Neuronal stem cell (in vitro differentiated cells): ENCODE measurements at regions not wholly inside any gene's neighbourhood (a gene's known extent, or its start where the extent isn't known, plus 50 kb on each side); places are given as distances from the start of the nearest gene placed in this dataset.

Experiments used
- DNase-seq: peaks from one replicate; pipeline ENCODE4 v3.0.0-alpha.2; 2013; ENCODE audit warnings: low spot score
- H2AFZ ChIP-seq: one replicate; pipeline ENCODE4 v1.6.1; 2013; ENCODE audit warnings: mild to moderate bottlenecking, low read length, inconsistent platforms
- H2AK5ac ChIP-seq: 2 replicates; pipeline ENCODE4 v1.6.1; 2013; ENCODE audit warnings: low read depth, mild to moderate bottlenecking, inconsistent platforms, low read length, moderate library complexity, mixed read lengths
- H2BK120ac ChIP-seq: 2 replicates; pipeline ENCODE4 v1.6.1; 2013; ENCODE audit warnings: low read depth, mild to moderate bottlenecking, inconsistent platforms, low read length, moderate library complexity, mixed read lengths
- H2BK12ac ChIP-seq: one replicate; pipeline ENCODE4 v1.6.1; 2013; ENCODE audit warnings: low read length, inconsistent platforms
- H2BK15ac ChIP-seq: 2 replicates; pipeline ENCODE4 v1.6.1; 2013; ENCODE audit warnings: mild to moderate bottlenecking, low read length, inconsistent platforms, mixed read lengths
- H2BK5ac ChIP-seq: one replicate; pipeline ENCODE4 v1.6.1; 2013; ENCODE audit warnings: inconsistent platforms, mild to moderate bottlenecking, low read length, moderate library complexity
- H3K14ac ChIP-seq: one replicate; pipeline ENCODE4 v1.6.1; 2013; ENCODE audit warnings: low read length, inconsistent platforms
- H3K18ac ChIP-seq: 2 replicates; pipeline ENCODE4 v1.6.1; 2013; ENCODE audit warnings: low read length, inconsistent platforms
- H3K23ac ChIP-seq: 2 replicates; pipeline ENCODE4 v1.6.1; 2013; ENCODE audit warnings: low read depth, mild to moderate bottlenecking, mixed read lengths, low read length, inconsistent platforms; ENCODE audit not compliant: poor library complexity
- H3K27ac ChIP-seq: replicated peaks from 3 replicates; pipeline ENCODE4 v1.5.1; 2013; ENCODE audit warnings: low read length, inconsistent platforms
- H3K27me3 ChIP-seq, 3 experiments: 2 replicates each; pipeline ENCODE4 v1.6.1; 2013; ENCODE audit warnings: low read length in 3 of 3, mild to moderate bottlenecking in 2 of 3, inconsistent platforms in 1 of 3, low read depth in 1 of 3, mixed read lengths in 1 of 3, moderate library complexity in 1 of 3; ENCODE audit not compliant: control insufficient read depth in 3 of 3, insufficient read depth in 3 of 3
- H3K36me3 ChIP-seq, 2 donors: replicated peaks in 1 of 2; 2 replicates each; pipeline ENCODE4 v1.6.1; 2013; ENCODE audit warnings: low read length in 2 of 2; ENCODE audit not compliant: control insufficient read depth in 2 of 2, insufficient read depth in 2 of 2
- H3K4ac ChIP-seq: 2 replicates; pipeline ENCODE4 v1.6.1; 2013; ENCODE audit warnings: inconsistent platforms, mild to moderate bottlenecking, low read length, moderate library complexity
- H3K4me1 ChIP-seq, 2 donors: 1 replicate in 1 of 2; 2 replicates in 1 of 2; pipeline ENCODE4 v1.6.1; 2013; ENCODE audit warnings: low read length in 2 of 2, low read depth in 1 of 2; ENCODE audit not compliant: control insufficient read depth in 2 of 2, insufficient read depth in 1 of 2
- H3K4me2 ChIP-seq: one replicate; pipeline ENCODE4 v1.6.1; 2013; ENCODE audit warnings: mild to moderate bottlenecking, low read length, inconsistent platforms; ENCODE audit not compliant: insufficient read depth, poor library complexity, severe bottlenecking
- H3K4me3 ChIP-seq, 2 donors: 2 replicates each; pipeline ENCODE4 v1.5.1; 2013; ENCODE audit warnings: low read length in 2 of 2, mild to moderate bottlenecking in 2 of 2, inconsistent platforms in 1 of 2, moderate library complexity in 1 of 2
- H3K79me1 ChIP-seq: one replicate; pipeline ENCODE4 v1.6.1; 2013; ENCODE audit warnings: low read depth, mild to moderate bottlenecking, inconsistent platforms, low read length, moderate library complexity
- H3K9ac ChIP-seq: one replicate; pipeline ENCODE4 v1.6.1; 2013; ENCODE audit warnings: mild to moderate bottlenecking, low read depth, low read length, inconsistent platforms; ENCODE audit not compliant: poor library complexity
- H3K9me3 ChIP-seq, 2 donors: replicated peaks in 1 of 2; 2 replicates each; pipeline versions ENCODE3 to v1.6.1; 2013; ENCODE audit warnings: low read length in 2 of 2, mild to moderate bottlenecking in 2 of 2, inconsistent platforms in 1 of 2, low read depth in 1 of 2, mixed read lengths in 1 of 2, moderate library complexity in 1 of 2; ENCODE audit not compliant: control insufficient read depth in 2 of 2, insufficient read depth in 1 of 2
- H4K8ac ChIP-seq: one replicate; pipeline ENCODE4 v1.6.1; 2013; ENCODE audit warnings: low read depth, mild to moderate bottlenecking, inconsistent platforms, low read length, moderate library complexity
- H4K91ac ChIP-seq: one replicate; pipeline ENCODE4 v1.6.1; 2013; ENCODE audit warnings: low read length, low read depth, mild to moderate bottlenecking, inconsistent platforms; ENCODE audit not compliant: poor library complexity
- WGBS, 2 donors: extraction: QIAGEN DNeasy Blood & Tissue Kit; methylation state at CpG; one replicate each; pipeline ENCODE4 v1.1.7; 2013; ENCODE audit warnings: missing lambda C conversion rate in 2 of 2, mixed read lengths in 1 of 2; ENCODE audit not compliant: insufficient read length in 2 of 2, insufficient replicate concordance in 1 of 2; ENCODE audit errors: extremely low coverage in 2 of 2; 5-methylcytosine and 5-hydroxymethylcytosine counted together

GRCh38 chr21:45338311-45339017 lies 50.8 kb upstream of the POFUT2 start:
- no peaks in the 10 kb centered on the region for H3K36me3 ChIP-seq
- WGBS, 2 donors = no CpG with 5 or more reads among the region's 13 CpGs
- no peak overlapping the region for H3K4me2 ChIP-seq
- H3K9ac ChIP-seq = no peak overlapping the region
- H3K14ac ChIP-seq = no peak overlapping the region
- H3K18ac ChIP-seq = no peak overlapping the region
- H2BK5ac ChIP-seq = no peak overlapping the region
- H3K4me3 ChIP-seq = no peak overlapping the region
- no peak overlapping the region for H2AFZ ChIP-seq
- H2BK12ac ChIP-seq = no peak overlapping the region
- peaks cover 2% of the 10 kb centered on the region for H3K79me1 ChIP-seq
- H4K91ac ChIP-seq = no peak overlapping the region
- H3K27me3 ChIP-seq = peaks cover 0 to 19% (median 0%) of the 10 kb centered on the region in 3 experiments
- no peak for DNase-seq
- H2AK5ac ChIP-seq = no peak overlapping the region
- H2BK15ac ChIP-seq = no peak overlapping the region
- no peak overlapping the region for H4K8ac ChIP-seq
- peaks cover 10 to 13% of the 10 kb centered on the region in 2 donors for H3K4me1 ChIP-seq
- H3K27ac ChIP-seq = no peak overlapping the region
- H3K4ac ChIP-seq = no peak overlapping the region
- H2BK120ac ChIP-seq = no peak overlapping the region
- H3K23ac ChIP-seq = no peak overlapping the region
- no peaks in the 10 kb centered on the region for H3K9me3 ChIP-seq

GRCh38 chr21:45339421-45340402 lies 52.0 kb upstream of the POFUT2 start:
- Histone ChIP-seq H3K14ac (no peak overlapping the region), H3K4ac (no peak overlapping the region), H3K79me1 (peaks cover 2% of the 10 kb centered on the region), H3K27ac (no peak overlapping the region), H2AFZ (no peak overlapping the region), H2BK12ac (no peak overlapping the region), H4K91ac (no peak overlapping the region), H3K4me2 (no peak overlapping the region), H3K9me3 (peaks cover 0 to under 1% of the 10 kb centered on the region in 2 donors), H2BK15ac (no peak overlapping the region), H4K8ac (no peak overlapping the region), H3K9ac (no peak overlapping the region), H3K36me3 (no peaks in the 10 kb centered on the region), H2BK120ac (no peak overlapping the region), H3K4me3 (no peak overlapping the region), H3K18ac (no peak overlapping the region), H2AK5ac (no peak overlapping the region), H3K23ac (no peak overlapping the region), H2BK5ac (no peak overlapping the region), H3K4me1 (peaks cover under 1 to 9% of the 10 kb centered on the region in 2 donors), H3K27me3 (peaks cover 0 to 12% (median 0%) of the 10 kb centered on the region in 3 experiments)
- WGBS, 2 donors = no CpG with 5 or more reads among the region's 19 CpGs
- no peak for DNase-seq

GRCh38 chr21:45340515-45340914 lies 52.8 kb upstream of the POFUT2 start:
- no peak overlapping the region for H3K4me2 ChIP-seq
- peaks cover 0 to 3% of the 10 kb centered on the region in 2 donors for H3K9me3 ChIP-seq
- no peak overlapping the region for H3K18ac ChIP-seq
- no peak overlapping the region for H4K8ac ChIP-seq
- peaks cover 0 to 12% (median 0%) of the 10 kb centered on the region in 3 experiments for H3K27me3 ChIP-seq
- no peak overlapping the region for H3K9ac ChIP-seq
- H3K4me3 ChIP-seq = no peak overlapping the region
- DNase-seq = no peak
- no peak overlapping the region for H2BK12ac ChIP-seq
- no CpG with 5 or more reads among the region's 8 CpGs for WGBS, 2 donors
- peaks cover 2% of the 10 kb centered on the region for H3K79me1 ChIP-seq
- no peak overlapping the region for H4K91ac ChIP-seq
- H2AFZ ChIP-seq = no peak overlapping the region
- no peak overlapping the region for H2BK5ac ChIP-seq
- no peak overlapping the region for H2BK15ac ChIP-seq
- H3K27ac ChIP-seq = no peak overlapping the region
- H2AK5ac ChIP-seq = no peak overlapping the region
- no peak overlapping the region for H3K23ac ChIP-seq
- peaks cover 0 to 9% of the 10 kb centered on the region in 2 donors for H3K4me1 ChIP-seq
- H2BK120ac ChIP-seq = no peak overlapping the region
- no peak overlapping the region for H3K14ac ChIP-seq
- H3K36me3 ChIP-seq = no peaks in the 10 kb centered on the region
- H3K4ac ChIP-seq = no peak overlapping the region

GRCh38 chr21:45341261-45341660 lies 53.6 kb upstream of the POFUT2 start:
- H3K9ac ChIP-seq = no peak overlapping the region
- H2AK5ac ChIP-seq = no peak overlapping the region
- no peak overlapping the region for H2BK120ac ChIP-seq
- no peak for DNase-seq
- H4K8ac ChIP-seq = no peak overlapping the region
- H2AFZ ChIP-seq = no peak overlapping the region
- no CpG with 5 or more reads among the region's 8 CpGs for WGBS, 2 donors
- peaks cover 0 to 3% of the 10 kb centered on the region in 2 donors for H3K9me3 ChIP-seq
- no peak overlapping the region for H2BK15ac ChIP-seq
- H3K4me1 ChIP-seq = peaks cover 0 to 9% of the 10 kb centered on the region in 2 donors
- H3K4ac ChIP-seq = no peak overlapping the region
- peak overlapping the region; percentile 16 for H3K18ac ChIP-seq
- no peak overlapping the region for H4K91ac ChIP-seq
- no peaks in the 10 kb centered on the region for H3K36me3 ChIP-seq
- H3K4me3 ChIP-seq = no peak overlapping the region
- H3K4me2 ChIP-seq = no peak overlapping the region
- no peak overlapping the region for H2BK12ac ChIP-seq
- peaks cover 2% of the 10 kb centered on the region for H3K79me1 ChIP-seq
- no peak overlapping the region for H3K14ac ChIP-seq
- H2BK5ac ChIP-seq = no peak overlapping the region
- no peak overlapping the region for H3K23ac ChIP-seq
- peaks cover 0 to 12% (median 0%) of the 10 kb centered on the region in 3 experiments for H3K27me3 ChIP-seq
- no peak overlapping the region for H3K27ac ChIP-seq
